GM12878 (cell line): ENCODE measurements at regions not wholly inside any gene's neighbourhood (a gene's known extent, or its start where the extent isn't known, plus 50 kb on each side); places are given as distances from the start of the nearest gene placed in this dataset.

ENCODE experiments used
- ATAC-seq: fragments of 200-7000 bp; cut with Tn5 transposase; 3 replicates; pipeline ENCODE4 v1.9.1; 2020; ENCODE audit warnings: mild to moderate bottlenecking, moderate library complexity
- BruUV-seq: library from RNA; stranded (reverse); fragments of 400-500 nt; replicated peaks from 2 replicates; lab custom pipeline; 2021; lab: Mats Ljungman, UMichigan
- CTCF ChIA-PET: fragments of 300-600 bp; sonication (Branson Sonifier 250); formaldehyde crosslinking; extraction: SDS; loops from one replicate; lab custom pipeline; 2021; ENCODE audit warnings: inconsistent platforms; lab: Yijun Ruan, JAX
- POLR2A ChIA-PET: fragments of 350-600 bp; formaldehyde crosslinking; extraction: SDS; loops from one replicate; lab custom pipeline; 2021; ENCODE audit warnings: inconsistent platforms; lab: Charles Lee
- RAD21 ChIA-PET: fragments of 300-600 bp; sonication (Branson Sonifier 250); formaldehyde crosslinking; loops from one replicate; lab custom pipeline; 2023; ENCODE audit warnings: antibody characterized with exemption; ENCODE audit not compliant: unreplicated experiment; lab: Charles Lee
- SMC1A ChIA-PET: fragments of 300-600 bp; sonication (Branson Sonifier 250); formaldehyde crosslinking; loops from one replicate; lab custom pipeline; 2023; ENCODE audit not compliant: unreplicated experiment, uncharacterized antibody; lab: Charles Lee
- DNase-seq: peaks from one replicate; pipeline ENCODE4 v3.0.0-alpha.2; 2011; ENCODE audit warnings: low read depth, low spot score
- FAIRE-seq: peaks from 3 replicates; lab custom pipeline; 2011; peaks lifted over from hg19 to GRCh38; lab: Jason Lieb, UNC
- H2AFZ ChIP-seq: 2 replicates; pipeline ENCODE4 v1.6.0; 2011; ENCODE audit warnings: low read depth, low read length, control low read depth; ENCODE audit not compliant: control insufficient read depth
- H3K27ac ChIP-seq: 2 replicates; pipeline ENCODE4 v1.5.1; 2011; ENCODE audit warnings: control low read depth; ENCODE audit not compliant: control insufficient read depth, insufficient read depth
- H3K27me3 ChIP-seq, 2 experiments: replicated peaks in 1 of 2; 2 replicates each; pipeline versions ENCODE4 v1.6.0 to v1.6.1; 2011; ENCODE audit warnings: low read length in 1 of 2; ENCODE audit not compliant: control insufficient read depth in 2 of 2, insufficient read depth in 2 of 2
- H3K36me3 ChIP-seq, 2 experiments: 2 replicates each; pipeline ENCODE4 v1.5.1; 2011; ENCODE audit warnings: low read length in 1 of 2; ENCODE audit not compliant: control insufficient read depth in 2 of 2, insufficient read depth in 2 of 2
- H3K4me1 ChIP-seq: 2 replicates; pipeline ENCODE4 v1.6.1; 2011; ENCODE audit warnings: mild to moderate bottlenecking, low read length, moderate library complexity, mixed read lengths; ENCODE audit not compliant: control insufficient read depth, insufficient read depth
- H3K4me2 ChIP-seq: 2 replicates; pipeline ENCODE4 v1.6.0; 2011; ENCODE audit warnings: control low read depth; ENCODE audit not compliant: control insufficient read depth, insufficient read depth
- H3K4me3 ChIP-seq: fragments of 200-600 bp; sonication (generic); 2 replicates; pipeline ENCODE4 v1.5.1; 2016
- H3K79me2 ChIP-seq: 2 replicates; pipeline ENCODE4 v1.6.0; 2011; ENCODE audit warnings: low read length; ENCODE audit not compliant: control insufficient read depth, insufficient read depth
- H3K9ac ChIP-seq: 2 replicates; pipeline ENCODE4 v1.8.0; 2011; ENCODE audit warnings: low read length, control low read depth, mixed read lengths; ENCODE audit not compliant: control insufficient read depth, insufficient read depth
- H3K9me3 ChIP-seq: replicated peaks from 3 replicates; pipeline ENCODE4 v1.5.1; 2011; ENCODE audit warnings: mild to moderate bottlenecking, low read length; ENCODE audit not compliant: control insufficient read depth, insufficient read depth
- H4K20me1 ChIP-seq: 2 replicates; pipeline ENCODE4 v1.6.0; 2011; ENCODE audit not compliant: control insufficient read depth, insufficient read depth
- ATF7 ChIP-seq: fragments of 450-650 bp; IDR thresholded peaks from 2 replicates; pipeline ENCODE4 v1.6.1; 2016; ENCODE audit warnings: low read depth, mild to moderate bottlenecking
- BACH1 ChIP-seq: fragments of 450-650 bp; IDR thresholded peaks from 2 replicates; pipeline ENCODE4 v1.6.1; 2017; ENCODE audit warnings: mild to moderate bottlenecking, borderline replicate concordance
- BCL11A ChIP-seq: IDR thresholded peaks from 2 replicates; pipeline ENCODE4 v1.6.1; 2011; ENCODE audit warnings: low read depth, low read length
- BMI1 ChIP-seq: fragments of 450-650 bp; IDR thresholded peaks from 2 replicates; pipeline ENCODE4 v1.6.1; 2016; ENCODE audit warnings: mild to moderate bottlenecking, moderate library complexity, borderline replicate concordance
- IRF4 ChIP-seq: IDR thresholded peaks from 2 replicates; pipeline ENCODE4 v1.6.1; 2011; ENCODE audit warnings: low read depth, low read length
- IRF5 ChIP-seq: fragments of 450-650 bp; IDR thresholded peaks from 2 replicates; pipeline ENCODE4 v1.6.1; 2017; ENCODE audit warnings: borderline replicate concordance
- PAX8 ChIP-seq: fragments of 450-650 bp; IDR thresholded peaks from 2 replicates; pipeline ENCODE4 v1.6.1; 2017; ENCODE audit warnings: mild to moderate bottlenecking, moderate library complexity
- RUNX3 ChIP-seq: IDR thresholded peaks from 2 replicates; pipeline ENCODE4 v1.6.1; 2012; ENCODE audit warnings: low read length, inconsistent platforms
- SMC3 ChIP-seq: IDR thresholded peaks from 2 replicates; pipeline ENCODE4 v1.6.1; 2011; ENCODE audit warnings: low read length, improper control_type of control experiment, borderline replicate concordance
- SPI1 ChIP-seq: IDR thresholded peaks from 2 replicates; pipeline ENCODE4 v1.6.1; 2011; ENCODE audit warnings: low read depth, mild to moderate bottlenecking, low read length, moderate library complexity, borderline replicate concordance; ENCODE audit not compliant: insufficient read depth
- SUZ12 ChIP-seq: fragments of 200-600 bp; sonication (generic); IDR thresholded peaks from one replicate; pipeline ENCODE4 v1.6.1; 2018; ENCODE audit warnings: antibody characterized with exemption, mild to moderate bottlenecking; ENCODE audit not compliant: unreplicated experiment
- TAF1 ChIP-seq: IDR thresholded peaks from 2 replicates; pipeline ENCODE4 v1.6.1; 2011; ENCODE audit warnings: mild to moderate bottlenecking, low read depth, low read length, borderline replicate concordance
- ZNF274 ChIP-seq: IDR thresholded peaks from one replicate; pipeline ENCODE4 v1.8.0; 2011; ENCODE audit not compliant: insufficient read length, insufficient read depth
- ZZZ3 ChIP-seq: IDR thresholded peaks from 2 replicates; pipeline ENCODE4 v1.6.1; 2011; ENCODE audit warnings: low read depth; ENCODE audit not compliant: control insufficient read depth, insufficient read length
- in situ Hi-C: fragments of 300-500 bp; cut with MboI; formaldehyde crosslinking; loops from 9 replicates; pipeline ENCODE4 v1.14.3; 2018; ENCODE audit warnings: mixed read lengths
- intact Hi-C: fragments of 100-400 bp; cut with micrococcal nuclease; formaldehyde crosslinking; loops from one replicate; pipeline ENCODE4 v1.14.2; 2022; ENCODE audit not compliant: unreplicated experiment

- FAIRE-seq (no peak), DNase-seq (no peak), ATAC-seq (no peak)
- CTCF ChIA-PET, result no interaction called here
- Histone ChIP-seq H3K9ac (no peak overlapping the region), H3K27me3 (peaks cover 0 to 2% of the 10 kb centered on the region in 2 experiments; a peak in 1 of 4 replicates), H3K4me2 (no peak overlapping the region), H3K79me2 (no peaks in the 10 kb centered on the region), H3K27ac (no peak overlapping the region), H2AFZ (no peak overlapping the region), H3K9me3 (no peaks in the 10 kb centered on the region), H3K4me3 (no peak overlapping the region), H3K4me1 (no peaks in the 10 kb centered on the region; the same call in 1 of the 2 replicates), H4K20me1 (no peaks in the 10 kb centered on the region), H3K36me3 (no peaks in the 10 kb centered on the region)
- POLR2A ChIA-PET, result no interaction called here
- TF ChIP-seq IRF4, result no peak
- TF ChIP-seq SMC3, result no peak
- TF ChIP-seq PAX8, result no peak
- no peak for TF ChIP-seq BMI1
- no peak for TF ChIP-seq TAF1
- no peak for TF ChIP-seq IRF5
- no peak for TF ChIP-seq BCL11A
- TF ChIP-seq ZNF274, result no peak
- no peak for TF ChIP-seq BACH1
- no peak for TF ChIP-seq ZZZ3
- no peak for TF ChIP-seq SPI1
- no peak for TF ChIP-seq RUNX3
- no peak for TF ChIP-seq SUZ12
- TF ChIP-seq ATF7, result no peak
- SMC1A ChIA-PET, result no interaction called here
- RAD21 ChIA-PET, result no interaction called here
- intact Hi-C loops, result no loop called here
- no TSS peak for BruUV-seq
- in situ Hi-C loops, result no loop called here
These were observed 308.9 kb upstream of the NT5C1B start for GRCh38 chr2:18898271-18898670.
